ENCODE measurements at regions not wholly inside any gene's neighbourhood (a gene's known extent, or its start where the extent isn't known, plus 50 kb on each side); places are given as distances from the start of the nearest gene placed in this dataset.

DNA sequence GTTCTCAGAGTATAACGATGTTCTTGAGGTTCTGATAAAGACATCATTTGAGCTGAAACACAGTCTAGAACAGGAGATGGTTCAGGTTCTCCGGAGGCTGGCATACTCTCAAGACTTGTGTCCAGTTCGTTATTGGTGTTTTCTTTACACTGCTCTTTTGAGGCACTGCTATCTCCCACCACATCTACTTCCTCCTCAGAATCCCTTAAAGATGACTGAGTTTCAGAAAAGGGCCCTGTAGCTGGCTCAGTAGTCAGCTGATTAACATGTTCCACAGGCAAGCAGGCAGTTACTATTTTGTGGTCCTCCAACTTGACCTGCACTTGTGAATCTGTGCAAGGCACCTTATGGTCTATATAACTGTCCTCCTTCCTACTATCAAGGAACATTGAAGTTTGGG lies 50.2 kb downstream of the ZZZ3 start:
- TF ChIP-seq, protein P1, sequence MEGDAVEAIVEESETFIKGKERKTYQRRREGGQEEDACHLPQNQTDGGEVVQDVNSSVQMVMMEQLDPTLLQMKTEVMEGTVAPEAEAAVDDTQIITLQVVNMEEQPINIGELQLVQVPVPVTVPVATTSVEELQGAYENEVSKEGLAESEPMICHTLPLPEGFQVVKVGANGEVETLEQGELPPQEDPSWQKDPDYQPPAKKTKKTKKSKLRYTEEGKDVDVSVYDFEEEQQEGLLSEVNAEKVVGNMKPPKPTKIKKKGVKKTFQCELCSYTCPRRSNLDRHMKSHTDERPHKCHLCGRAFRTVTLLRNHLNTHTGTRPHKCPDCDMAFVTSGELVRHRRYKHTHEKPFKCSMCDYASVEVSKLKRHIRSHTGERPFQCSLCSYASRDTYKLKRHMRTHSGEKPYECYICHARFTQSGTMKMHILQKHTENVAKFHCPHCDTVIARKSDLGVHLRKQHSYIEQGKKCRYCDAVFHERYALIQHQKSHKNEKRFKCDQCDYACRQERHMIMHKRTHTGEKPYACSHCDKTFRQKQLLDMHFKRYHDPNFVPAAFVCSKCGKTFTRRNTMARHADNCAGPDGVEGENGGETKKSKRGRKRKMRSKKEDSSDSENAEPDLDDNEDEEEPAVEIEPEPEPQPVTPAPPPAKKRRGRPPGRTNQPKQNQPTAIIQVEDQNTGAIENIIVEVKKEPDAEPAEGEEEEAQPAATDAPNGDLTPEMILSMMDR (IDR thresholded peaks at IDR 0.05): no peak
- no peak for TF ChIP-seq POLR2A (IDR thresholded peaks at IDR 0.05)
